ENCODE measurements at regions not wholly inside any gene's neighbourhood (a gene's known extent, or its start where the extent isn't known, plus 50 kb on each side); places are given as distances from the start of the nearest gene placed in this dataset.

DNA sequence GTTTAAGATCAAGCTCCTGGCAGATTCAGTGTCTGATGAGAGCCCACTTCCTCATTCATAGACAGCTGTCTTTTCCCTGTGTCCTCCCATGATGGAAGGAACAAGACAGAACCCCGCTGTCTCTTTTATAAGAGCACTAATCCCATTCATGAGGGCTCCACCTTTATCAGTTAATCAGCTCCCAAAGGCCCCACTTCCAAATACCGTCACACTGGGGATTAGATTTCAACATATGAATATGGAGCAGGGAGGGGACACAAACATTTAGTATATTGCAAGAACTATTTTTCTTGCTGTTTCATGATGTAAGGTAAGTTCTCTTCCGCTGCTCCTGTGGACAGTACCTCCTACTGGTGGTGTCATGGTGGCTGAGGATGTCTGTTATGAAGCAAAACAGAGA lies 158.3 kb upstream of the IRAK1BP1 start:
- TF ChIP-seq, protein P1, sequence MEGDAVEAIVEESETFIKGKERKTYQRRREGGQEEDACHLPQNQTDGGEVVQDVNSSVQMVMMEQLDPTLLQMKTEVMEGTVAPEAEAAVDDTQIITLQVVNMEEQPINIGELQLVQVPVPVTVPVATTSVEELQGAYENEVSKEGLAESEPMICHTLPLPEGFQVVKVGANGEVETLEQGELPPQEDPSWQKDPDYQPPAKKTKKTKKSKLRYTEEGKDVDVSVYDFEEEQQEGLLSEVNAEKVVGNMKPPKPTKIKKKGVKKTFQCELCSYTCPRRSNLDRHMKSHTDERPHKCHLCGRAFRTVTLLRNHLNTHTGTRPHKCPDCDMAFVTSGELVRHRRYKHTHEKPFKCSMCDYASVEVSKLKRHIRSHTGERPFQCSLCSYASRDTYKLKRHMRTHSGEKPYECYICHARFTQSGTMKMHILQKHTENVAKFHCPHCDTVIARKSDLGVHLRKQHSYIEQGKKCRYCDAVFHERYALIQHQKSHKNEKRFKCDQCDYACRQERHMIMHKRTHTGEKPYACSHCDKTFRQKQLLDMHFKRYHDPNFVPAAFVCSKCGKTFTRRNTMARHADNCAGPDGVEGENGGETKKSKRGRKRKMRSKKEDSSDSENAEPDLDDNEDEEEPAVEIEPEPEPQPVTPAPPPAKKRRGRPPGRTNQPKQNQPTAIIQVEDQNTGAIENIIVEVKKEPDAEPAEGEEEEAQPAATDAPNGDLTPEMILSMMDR (IDR thresholded peaks at IDR 0.05 in 2 of 3, conservative IDR thresholded peaks at IDR 0.05 in 1 of 3; ENCODE audit: insufficient read depth in 2 of 3, low read depth in 1 of 3, low read length in 3 of 3), result no peak
- TF ChIP-seq ZNF431 (CRISPR knock-in tag; IDR thresholded peaks at IDR 0.05) (no peak), ZNF316 (IDR thresholded peaks at IDR 0.05) (no peak), ARNT (IDR thresholded peaks at IDR 0.05) (no peak), MAFK (IDR thresholded peaks at IDR 0.05; ENCODE audit: low read length) (no peak)
- TF ChIP-seq, protein P2, sequence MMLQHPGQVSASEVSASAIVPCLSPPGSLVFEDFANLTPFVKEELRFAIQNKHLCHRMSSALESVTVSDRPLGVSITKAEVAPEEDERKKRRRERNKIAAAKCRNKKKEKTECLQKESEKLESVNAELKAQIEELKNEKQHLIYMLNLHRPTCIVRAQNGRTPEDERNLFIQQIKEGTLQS (IDR thresholded peaks at IDR 0.05), result no peak
- TF ChIP-seq, protein P2 (CRISPR knock-in tag; conservative IDR thresholded peaks at IDR 0.05), result no peak
- TF ChIP-seq, protein P3, sequence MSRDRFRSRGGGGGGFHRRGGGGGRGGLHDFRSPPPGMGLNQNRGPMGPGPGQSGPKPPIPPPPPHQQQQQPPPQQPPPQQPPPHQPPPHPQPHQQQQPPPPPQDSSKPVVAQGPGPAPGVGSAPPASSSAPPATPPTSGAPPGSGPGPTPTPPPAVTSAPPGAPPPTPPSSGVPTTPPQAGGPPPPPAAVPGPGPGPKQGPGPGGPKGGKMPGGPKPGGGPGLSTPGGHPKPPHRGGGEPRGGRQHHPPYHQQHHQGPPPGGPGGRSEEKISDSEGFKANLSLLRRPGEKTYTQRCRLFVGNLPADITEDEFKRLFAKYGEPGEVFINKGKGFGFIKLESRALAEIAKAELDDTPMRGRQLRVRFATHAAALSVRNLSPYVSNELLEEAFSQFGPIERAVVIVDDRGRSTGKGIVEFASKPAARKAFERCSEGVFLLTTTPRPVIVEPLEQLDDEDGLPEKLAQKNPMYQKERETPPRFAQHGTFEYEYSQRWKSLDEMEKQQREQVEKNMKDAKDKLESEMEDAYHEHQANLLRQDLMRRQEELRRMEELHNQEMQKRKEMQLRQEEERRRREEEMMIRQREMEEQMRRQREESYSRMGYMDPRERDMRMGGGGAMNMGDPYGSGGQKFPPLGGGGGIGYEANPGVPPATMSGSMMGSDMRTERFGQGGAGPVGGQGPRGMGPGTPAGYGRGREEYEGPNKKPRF (IDR thresholded peaks at IDR 0.05; ENCODE audit: low read depth, low read length), result no peak

All from K562 (cell line).